ENCODE measurements at regions not wholly inside any gene's neighbourhood (a gene's known extent, or its start where the extent isn't known, plus 50 kb on each side); places are given as distances from the start of the nearest gene placed in this dataset.

GRCh38 chr6:85285114-85285513, 164.8 kb upstream of the NT5E start:
- no peak overlapping the region for H3K4me2 ChIP-seq (ENCODE audit: insufficient read depth, insufficient read length, low read length)
- H4K91ac ChIP-seq (ENCODE audit: insufficient read length, low read depth, low read length): no peak overlapping the region
- H3K9ac ChIP-seq (ENCODE audit: extremely low read depth, insufficient read length, low read length): no peak overlapping the region
- H3K23ac ChIP-seq (ENCODE audit: insufficient read length, low read depth, low read length): no peak overlapping the region
- H2AK5ac ChIP-seq (ENCODE audit: insufficient read length, low read length): no peak overlapping the region
- H3K18ac ChIP-seq (ENCODE audit: insufficient read length, low read depth, low read length): no peak overlapping the region
- no peaks in the 10 kb centered on the region for H3K9me3 ChIP-seq (ENCODE audit: control insufficient read depth, low read depth, low read length)
- H4K5ac ChIP-seq (ENCODE audit: insufficient read length, low read depth, low read length): no peak overlapping the region
- no peaks in the 10 kb centered on the region for H3K23me2 ChIP-seq (ENCODE audit: insufficient read length, low read depth, low read length, poor library complexity, severe bottlenecking)
- no peak overlapping the region for H2BK5ac ChIP-seq (ENCODE audit: insufficient read length, low read length)
- H2BK15ac ChIP-seq (ENCODE audit: low read depth, low read length): no peak overlapping the region
- H4K20me1 ChIP-seq (ENCODE audit: control insufficient read depth, insufficient read depth, insufficient read length): no peaks in the 10 kb centered on the region
- H3K56ac ChIP-seq (ENCODE audit: insufficient read length, low read depth, low read length): no peak overlapping the region
- H3K79me1 ChIP-seq (ENCODE audit: insufficient read depth, low read depth, low read length, poor library complexity, severe bottlenecking): no peaks in the 10 kb centered on the region
- no peaks in the 10 kb centered on the region; the same call in 1 of the 2 replicates for H3K27me3 Mint-ChIP-seq (ENCODE audit: low read depth)
- peaks cover 0 to 6% (median 0%) of the 10 kb centered on the region in 3 experiments; a peak in 2 of 7 replicates for H3K36me3 Mint-ChIP-seq (ENCODE audit: insufficient read depth in 1 of 3, low read depth in 3 of 3)
- no peaks in the 10 kb centered on the region for H3K27me3 ChIP-seq (ENCODE audit: insufficient read depth, low read length)
- no peak for TF ChIP-seq CTCF (conservative IDR thresholded peaks at IDR 0.05)
- H2BK120ac ChIP-seq (ENCODE audit: low read depth, low read length, poor library complexity, severe bottlenecking): no peak overlapping the region
- H3K27ac Mint-ChIP-seq: no peak overlapping the region
- no peaks in the 10 kb centered on the region for H3K4me1 ChIP-seq (ENCODE audit: insufficient read depth, low read length)
- no peak overlapping the region for H3K4me3 Mint-ChIP-seq
- no peak overlapping the region for H2BK12ac ChIP-seq (ENCODE audit: insufficient read length, low read depth, low read length)
- WGBS (ENCODE audit: extremely low coverage, insufficient read length, low lambda C conversion rate): no CpG with 5 or more reads among the region's 6 CpGs
- H3K4me1 Mint-ChIP-seq: no peaks in the 10 kb centered on the region; a peak in 1 of 4 replicates
- H3K79me2 ChIP-seq (ENCODE audit: insufficient read depth, low read length): no peaks in the 10 kb centered on the region
- H3T11ph ChIP-seq (ENCODE audit: low read length): no peak overlapping the region
- H3K4ac ChIP-seq (ENCODE audit: low read depth, low read length): no peak overlapping the region
- no peak overlapping the region for H3K14ac ChIP-seq (ENCODE audit: insufficient read depth, low read length)
- H4K8ac ChIP-seq (replicated peaks; ENCODE audit: insufficient read length, low read depth, low read length): no peak overlapping the region
- H2AFZ ChIP-seq (ENCODE audit: low read length): no peak overlapping the region
- H3K9me3 Mint-ChIP-seq: peaks cover 0 to 4% of the 10 kb centered on the region in 2 experiments
- DNase-seq: no peak
- no peak overlapping the region for H3K27ac ChIP-seq (ENCODE audit: insufficient read length, low read depth, low read length)
- H2BK20ac ChIP-seq (ENCODE audit: low read depth, low read length, poor library complexity, severe bottlenecking): no peak overlapping the region

Data from H9 (cell line).